GM21423 (cell line): ENCODE measurements at regions not wholly inside any gene's neighbourhood (a gene's known extent, or its start where the extent isn't known, plus 50 kb on each side); places are given as distances from the start of the nearest gene placed in this dataset.
"Not testable (repeated sequence)": the region's sequence is repeated elsewhere in the genome, so short reads cannot be mapped to it uniquely, and the experiment has no call there.

Source experiments
- ATAC-seq: cut with Tn5 transposase; IDR thresholded peaks from one replicate; pipeline ENCODE4 v1.9.1; 2021; ENCODE audit warnings: mild to moderate bottlenecking, moderate library complexity; ENCODE audit not compliant: unreplicated experiment

DNA sequence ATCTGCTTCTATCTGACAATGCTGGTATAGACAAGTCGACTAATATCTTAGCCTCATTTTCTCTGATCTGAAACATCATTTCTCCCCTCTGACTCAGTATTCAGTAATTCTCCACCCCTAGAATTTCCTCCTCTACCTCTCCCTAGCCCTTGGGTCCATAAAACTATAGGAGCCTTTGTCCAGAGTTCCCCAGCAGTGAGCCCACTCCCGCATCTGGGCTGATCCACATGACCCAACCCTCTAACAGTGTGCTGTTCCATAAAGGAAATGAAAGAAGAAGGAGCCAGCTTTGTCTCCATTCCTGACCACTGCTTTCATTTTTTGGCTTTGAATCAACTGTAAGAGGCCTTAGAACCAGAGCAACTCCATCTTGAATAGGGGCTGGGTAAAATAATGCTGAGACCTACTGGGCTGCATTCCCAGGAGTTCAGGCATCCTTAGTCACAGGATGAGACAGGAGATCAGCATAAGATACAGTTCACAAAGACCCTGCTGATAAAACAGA, 222.7 kb upstream of the CDH8 start:
- ATAC-seq, result not testable (repeated sequence)

DNA sequence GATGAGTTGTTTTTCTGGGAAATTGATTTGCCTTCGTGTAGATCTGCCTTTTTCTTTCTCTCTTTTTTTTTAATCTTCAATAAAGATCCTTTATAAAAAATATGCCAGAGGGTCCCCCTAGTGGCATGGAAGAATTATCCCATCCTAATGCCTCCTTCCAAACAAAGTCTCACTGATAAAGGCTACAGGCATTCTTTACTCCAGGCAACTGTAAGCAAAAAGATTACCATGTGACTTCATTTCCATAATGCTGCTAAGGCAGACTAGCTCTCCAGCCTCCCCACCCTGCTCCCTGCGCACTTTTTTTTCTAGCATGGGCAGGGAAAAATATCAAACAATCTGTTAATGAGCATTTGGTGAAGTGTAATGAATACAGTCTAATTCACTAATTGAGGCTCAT, 220.2 kb upstream of the CDH8 start:
- no peak for ATAC-seq

DNA sequence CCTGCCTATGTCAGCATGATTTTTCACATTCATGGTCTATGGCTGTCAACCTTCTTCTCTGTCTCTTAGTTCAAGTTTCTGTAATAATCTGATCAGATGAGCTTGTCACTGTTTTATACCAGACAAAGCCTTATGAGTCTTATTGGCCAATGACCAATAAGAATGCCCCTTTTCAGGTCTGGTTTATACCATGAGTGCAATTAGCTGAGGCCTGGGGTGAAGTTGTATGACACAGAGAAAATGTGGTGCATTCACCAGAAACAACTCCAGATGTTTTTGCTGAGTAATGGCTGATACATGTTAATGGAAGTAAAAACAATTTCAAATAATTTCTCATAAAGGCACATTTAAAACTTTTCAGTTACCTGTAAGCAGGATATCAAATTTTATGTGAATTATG, 218.6 kb upstream of the CDH8 start:
- ATAC-seq, result no peak

DNA sequence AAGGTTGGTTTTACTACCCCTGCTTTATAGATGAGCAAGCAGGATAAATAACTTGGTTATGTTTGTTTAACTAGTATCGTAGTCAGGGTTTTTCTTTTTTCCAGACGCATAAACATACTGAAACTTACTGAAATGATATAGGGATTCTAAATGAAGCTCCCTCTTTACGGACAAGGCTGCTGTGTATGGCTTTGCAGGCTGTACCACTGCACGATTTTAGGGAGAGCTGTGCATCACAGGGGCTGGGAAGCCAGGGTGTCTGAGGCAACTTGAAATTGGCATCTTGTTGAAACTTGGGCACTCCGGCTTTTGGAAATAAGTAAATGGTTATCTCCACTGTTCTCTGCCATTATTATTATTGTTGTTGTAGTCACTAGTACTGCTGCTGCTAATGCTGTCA, 218.1 kb upstream of the CDH8 start:
- no peak for ATAC-seq

DNA sequence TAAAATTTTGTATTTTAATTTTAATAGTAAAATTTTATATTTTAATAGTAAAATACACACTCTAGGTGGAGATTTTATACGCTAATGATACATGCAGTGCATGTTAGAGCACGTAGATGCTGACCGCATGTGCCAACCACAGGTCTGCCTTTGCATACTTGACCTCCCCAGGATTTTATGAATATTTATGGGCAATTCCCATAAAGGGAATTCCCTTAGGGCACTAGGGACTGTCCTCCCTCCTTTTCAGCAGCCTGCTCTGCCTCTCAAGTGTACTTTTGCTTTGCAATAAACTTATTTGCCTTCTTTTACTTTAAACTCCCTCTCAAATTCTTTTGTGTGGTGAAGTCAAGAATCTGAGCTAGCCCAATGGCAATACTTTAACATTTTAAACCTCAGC, 217.7 kb upstream of the CDH8 start:
- ATAC-seq, result no peak

DNA sequence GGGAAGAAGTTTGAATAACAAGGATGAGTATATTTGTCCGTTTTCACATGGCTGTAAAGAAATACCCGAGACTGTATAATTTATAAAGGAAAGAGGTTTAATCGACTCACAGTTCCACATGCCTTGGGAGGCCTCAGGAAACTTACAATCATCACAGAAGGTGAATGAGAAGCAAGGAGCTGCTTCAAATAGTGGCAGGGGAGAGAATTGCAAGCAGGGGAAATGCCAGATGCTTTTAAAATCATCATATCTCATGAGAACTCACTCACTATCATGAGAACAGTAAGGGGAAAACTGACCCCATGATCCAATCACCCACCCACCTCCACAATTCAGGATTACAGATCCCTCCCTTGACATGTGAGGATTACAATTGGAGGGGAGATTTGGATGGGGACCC, 212.8 kb upstream of the CDH8 start:
- no peak for ATAC-seq

DNA sequence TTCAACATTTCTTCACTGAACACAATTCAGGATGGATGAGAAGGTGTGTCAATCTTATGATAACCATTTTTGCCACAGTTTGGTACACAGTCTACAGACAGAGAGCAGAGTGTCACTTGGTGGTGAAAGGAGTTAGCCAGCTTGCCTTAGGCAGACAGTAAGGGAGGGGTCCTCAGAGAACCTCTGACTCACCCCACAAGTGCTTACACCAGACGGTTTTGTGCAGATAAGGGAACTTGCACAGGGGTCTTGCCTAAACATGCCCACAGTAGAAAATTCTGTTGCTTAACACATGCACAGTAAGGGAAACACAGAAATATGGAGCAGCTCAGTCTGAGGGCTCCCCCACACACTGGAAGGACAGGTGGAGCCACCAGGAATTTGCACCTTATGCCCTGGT, 204.5 kb upstream of the CDH8 start:
- no peak for ATAC-seq

DNA sequence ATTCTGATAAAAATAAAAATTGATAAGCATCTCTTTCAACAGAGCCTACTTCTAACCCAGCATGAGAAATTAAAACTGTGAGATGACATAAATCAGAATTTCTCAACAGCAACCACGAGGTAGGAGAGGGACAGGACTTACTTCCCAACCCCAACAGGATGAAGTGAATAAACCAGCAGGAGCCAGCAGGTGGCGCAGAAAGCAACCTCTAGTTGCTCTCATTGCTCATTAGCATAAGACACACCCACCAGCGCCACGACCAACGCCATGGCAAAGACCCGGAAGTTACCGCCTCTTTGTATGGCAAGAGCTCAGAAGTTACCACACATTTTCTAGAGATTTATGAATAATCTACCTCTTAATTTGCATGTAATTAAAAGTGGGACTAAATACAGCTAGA, 189.4 kb upstream of the CDH8 start:
- peak; percentile 79 for ATAC-seq

DNA sequence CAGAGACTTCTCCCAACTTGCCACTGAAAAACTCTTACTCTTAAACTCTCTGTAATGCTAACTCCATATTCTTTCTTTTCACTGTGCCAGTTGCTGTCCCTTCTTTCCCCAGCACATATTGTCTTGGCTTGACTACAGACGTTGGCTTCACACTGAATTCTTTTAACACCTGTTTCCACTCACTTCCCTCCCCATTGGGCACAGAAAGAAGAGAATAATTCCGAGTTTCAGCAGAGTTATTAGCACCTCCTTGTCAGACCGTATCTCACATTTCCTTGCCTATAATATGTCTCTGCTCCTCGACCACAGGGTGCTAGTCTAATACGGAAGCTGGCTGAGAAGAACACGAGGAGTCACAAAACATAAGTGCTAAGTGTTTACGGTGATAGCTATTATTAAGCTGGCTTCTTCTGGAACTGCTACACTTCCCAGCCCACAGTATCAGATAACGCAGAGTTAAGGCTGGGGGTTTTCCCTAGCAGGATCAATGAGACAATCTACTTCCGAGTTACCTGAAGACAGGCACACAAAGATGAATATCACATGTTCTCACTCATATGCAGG, 188.5 kb upstream of the CDH8 start:
- ATAC-seq, result no peak

DNA sequence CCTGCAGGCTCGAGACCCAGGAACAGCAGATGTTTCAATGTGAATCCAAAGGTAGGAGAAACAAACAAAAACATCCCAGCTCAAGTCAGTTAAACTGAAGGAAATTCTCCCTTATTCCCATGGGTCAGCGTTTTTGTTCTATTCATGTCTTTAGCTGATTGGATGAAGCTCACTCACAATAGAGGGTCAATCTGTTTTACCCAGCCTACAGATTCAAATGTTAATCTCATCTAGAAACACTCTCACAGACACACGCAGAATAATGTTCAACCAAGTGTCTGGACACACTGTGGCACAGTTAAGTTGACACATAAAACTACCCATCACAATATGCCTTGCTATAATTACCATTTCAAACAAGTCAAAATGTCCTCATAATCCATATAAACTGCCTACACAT, 180.6 kb upstream of the CDH8 start:
- ATAC-seq, result no peak

DNA sequence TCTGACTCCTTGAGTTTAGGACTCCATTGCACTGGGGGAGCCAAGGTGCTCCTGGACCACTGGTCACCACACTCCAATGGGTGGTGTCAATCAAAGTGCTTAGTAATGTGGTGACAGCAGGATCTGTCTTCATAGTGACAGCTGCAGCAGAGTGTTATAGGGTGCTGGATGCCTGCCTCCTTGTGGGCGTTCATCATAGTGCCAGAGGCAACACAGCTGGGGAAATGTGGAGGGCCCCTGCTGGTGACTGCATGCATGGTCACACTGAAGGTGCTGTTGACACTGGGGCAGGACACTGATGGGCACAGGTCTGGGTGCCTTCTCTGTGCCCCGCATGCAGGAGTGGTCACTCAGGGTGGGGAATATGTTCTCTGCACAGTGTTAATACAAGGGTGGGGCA, 177.5 kb upstream of the CDH8 start:
- no peak for ATAC-seq

DNA sequence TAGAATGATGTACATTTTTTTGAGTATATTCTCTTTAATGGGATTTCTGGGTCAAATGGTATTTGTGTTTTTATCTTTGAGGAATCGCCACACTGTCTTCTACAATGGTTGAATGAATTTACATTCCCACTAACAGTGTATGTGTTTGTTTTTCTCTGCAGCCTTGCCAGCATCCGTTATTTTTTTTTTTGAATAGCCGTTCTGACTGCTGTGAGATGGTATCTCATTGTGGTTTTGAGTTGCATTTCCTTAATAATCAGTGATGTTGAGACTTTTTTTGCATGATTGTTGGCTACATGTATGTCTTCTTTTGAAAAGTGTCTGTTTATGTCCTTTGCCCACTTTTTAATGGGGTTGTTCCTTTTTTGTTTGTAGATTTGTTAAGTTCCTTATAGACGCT, 172.7 kb upstream of the CDH8 start:
- ATAC-seq, result no peak

DNA sequence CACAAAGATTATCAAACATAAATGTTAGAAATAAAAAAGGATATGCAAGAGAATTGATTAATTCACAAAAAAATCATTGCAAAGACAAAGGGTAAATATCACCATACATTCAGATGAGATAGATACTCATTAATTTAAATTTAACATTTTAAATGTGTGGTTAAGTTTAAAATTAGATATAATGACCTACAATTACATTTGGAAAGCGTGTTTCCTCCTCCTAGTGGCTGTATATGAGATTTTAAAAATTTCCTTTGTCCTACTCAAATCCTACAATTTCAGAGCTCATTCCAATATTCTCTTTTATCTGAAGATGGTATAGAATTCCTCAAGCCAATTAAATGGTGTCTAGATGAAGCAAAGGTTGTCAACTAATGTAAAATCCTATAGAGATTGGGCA, 169.2 kb upstream of the CDH8 start:
- ATAC-seq, result no peak

DNA sequence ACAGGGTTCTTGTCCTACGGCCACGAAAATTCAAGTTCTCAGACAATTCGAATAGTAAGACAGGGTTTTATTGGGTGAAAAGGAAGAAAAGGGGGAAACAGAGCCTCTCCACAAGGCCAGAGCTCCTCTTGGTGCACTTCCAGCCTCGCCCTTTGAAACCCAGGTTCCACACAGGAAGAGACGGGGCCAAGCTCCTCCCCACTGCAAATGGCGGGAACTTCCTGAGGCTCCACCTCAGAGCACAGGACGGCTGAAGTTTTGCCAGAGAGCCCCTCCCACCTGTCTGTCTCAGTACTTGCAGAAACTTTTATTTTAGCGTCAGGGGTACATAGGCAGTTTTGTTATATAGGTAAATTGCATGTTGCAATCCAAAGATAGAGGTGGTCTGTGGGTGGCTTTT, 165.7 kb upstream of the CDH8 start:
- no peak for ATAC-seq

DNA sequence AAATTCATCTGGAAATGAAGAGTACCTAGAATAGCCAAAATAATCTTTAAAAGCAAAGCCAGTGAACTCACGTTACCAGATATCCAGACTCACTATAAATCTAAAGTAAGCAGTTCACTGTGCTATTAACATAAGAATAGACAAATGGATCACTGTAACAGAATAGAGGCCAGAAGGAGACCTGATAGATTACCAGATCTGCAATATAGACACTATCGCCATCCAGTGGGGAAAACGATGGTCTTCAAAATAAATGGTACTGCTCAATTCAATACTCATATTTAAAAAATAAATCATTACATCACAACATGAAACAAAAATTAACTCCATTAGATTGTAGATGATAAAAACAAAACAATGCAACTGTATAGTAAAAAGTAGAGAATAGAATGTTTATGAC, 158.6 kb upstream of the CDH8 start:
- ATAC-seq, result no peak

DNA sequence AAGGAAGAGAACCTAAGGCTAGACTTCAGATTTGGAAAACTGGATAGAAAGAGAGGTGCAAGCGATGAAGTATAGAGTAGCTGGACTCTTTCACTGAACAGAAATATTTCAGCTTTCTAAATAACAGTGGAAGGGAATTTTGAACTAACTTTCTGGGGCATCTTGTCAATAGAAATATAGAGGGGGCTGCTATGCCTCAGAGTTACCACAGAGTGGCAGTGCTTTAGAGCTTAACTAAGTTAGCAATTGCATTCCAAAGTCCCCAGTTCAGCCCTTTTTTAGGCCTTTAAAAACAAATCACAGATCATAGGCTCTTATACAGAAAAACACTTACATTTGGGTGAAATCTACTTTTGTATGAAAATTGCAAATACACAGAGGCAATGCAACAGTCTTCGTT, 154.2 kb upstream of the CDH8 start:
- no peak for ATAC-seq

DNA sequence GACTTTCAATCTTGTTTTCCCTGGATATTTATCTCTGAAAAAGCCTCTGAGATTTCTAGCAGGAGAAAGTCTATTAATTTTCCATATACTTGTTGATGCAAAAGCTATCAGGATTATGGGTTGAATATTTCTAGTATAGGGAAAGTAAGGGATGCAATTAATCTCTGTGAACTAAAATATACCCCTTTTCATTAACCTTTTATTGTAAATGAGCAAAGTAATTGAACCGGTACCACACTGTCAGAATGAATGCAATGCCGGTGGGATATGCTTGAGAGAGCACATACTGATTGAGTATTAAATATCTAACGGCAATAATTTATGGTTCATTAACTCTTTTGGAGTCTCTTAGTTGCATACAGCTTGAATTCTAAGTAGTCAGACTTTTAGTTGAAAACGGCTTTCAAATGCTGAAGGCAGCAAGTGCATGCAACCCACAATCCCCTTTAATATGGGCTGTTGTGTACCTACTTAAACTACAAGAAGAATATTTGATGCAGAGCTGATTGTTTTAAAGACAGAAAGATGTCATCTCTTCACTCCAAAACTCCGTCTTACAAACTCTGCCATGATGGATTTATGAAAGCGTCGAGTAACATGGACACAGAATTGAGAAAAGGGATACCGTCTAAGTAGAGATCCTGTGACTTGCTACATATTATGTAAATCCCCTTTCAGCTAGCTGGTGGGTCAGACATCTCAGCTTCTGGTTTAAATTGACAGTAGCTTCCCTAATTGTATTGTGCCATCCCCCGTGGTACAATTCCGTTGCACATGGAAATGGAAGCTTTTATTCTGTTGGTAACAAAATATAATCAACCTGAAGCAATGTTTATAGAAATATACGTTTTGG, 141.3 kb upstream of the CDH8 start:
- no peak for ATAC-seq

DNA sequence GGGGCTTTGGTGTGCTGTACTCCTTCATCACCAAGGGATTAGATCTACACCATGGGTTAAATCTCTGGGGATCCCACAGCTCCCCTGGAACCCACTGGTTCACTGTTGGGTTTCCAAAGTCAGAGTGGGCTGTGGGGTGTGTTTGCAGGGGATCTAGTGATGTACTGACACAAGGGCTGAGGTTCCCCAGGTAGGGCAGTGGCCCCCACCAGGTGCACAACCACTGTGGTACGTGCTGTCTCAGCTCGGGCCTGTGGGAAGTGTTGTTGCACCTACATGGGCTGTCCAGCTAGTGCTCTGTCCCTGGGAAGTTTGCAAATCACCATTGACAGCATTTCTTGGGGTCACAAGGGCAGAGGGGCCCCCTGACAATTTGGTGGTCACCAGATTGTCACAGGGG, 134.4 kb upstream of the CDH8 start:
- ATAC-seq, result no peak

DNA sequence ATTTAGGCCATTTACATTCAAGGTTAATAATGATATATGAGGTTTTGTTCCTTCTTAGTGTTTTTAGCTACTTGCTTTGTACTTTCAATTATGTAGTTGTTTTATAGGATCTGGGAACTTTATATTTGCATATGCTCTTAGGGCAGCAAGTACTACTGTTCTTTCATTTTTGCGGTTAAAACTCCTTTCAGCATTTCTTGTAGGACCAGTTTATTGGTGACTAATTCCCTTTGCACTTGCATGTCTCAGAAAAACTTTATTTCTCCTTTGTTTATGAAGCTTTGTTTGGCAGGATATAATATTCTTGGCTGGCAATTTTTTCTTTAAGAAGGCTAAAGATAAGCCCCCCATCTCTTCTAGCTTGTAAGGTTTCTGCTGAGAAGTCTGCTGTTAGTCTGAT, 131.3 kb upstream of the CDH8 start:
- ATAC-seq, result no peak

DNA sequence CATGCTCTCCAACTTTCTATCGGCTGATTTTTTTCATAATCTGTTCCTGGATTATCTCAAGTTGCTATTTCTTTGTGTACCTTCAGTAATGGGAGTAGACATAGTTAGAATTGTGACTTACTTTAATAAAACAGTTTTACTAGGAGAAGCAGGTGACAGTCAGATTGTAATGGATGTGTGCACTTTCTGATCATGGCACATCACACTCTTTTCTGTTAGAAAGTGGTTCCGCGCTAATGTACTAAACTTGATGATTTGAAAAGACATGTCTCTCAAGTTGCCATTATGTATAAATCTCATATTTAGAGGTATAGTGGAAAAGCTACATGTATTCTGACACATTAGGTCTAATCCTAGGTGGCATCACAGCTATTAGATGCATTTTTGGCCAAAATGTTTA, 121.3 kb upstream of the CDH8 start:
- ATAC-seq, result no peak

DNA sequence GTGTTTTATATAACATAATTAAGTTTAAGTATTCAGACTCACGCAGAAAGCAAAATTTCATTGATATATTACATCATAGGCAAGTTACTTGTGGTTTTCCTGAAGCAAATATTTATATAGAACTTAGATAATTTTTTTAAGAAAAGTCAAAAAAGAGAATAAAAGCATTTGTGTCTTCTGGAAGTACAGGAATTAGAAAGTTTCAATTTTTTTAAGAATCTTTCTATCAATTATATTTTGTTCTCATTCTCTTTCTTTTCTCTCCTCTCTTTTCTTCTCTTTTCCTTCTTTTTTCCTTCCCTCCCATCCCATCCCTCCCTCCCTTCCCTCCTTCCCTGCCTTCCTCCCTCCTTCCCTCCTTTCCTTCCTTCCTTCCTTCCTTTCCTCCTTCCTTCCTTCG, 120.7 kb upstream of the CDH8 start:
- ATAC-seq, result no peak

DNA sequence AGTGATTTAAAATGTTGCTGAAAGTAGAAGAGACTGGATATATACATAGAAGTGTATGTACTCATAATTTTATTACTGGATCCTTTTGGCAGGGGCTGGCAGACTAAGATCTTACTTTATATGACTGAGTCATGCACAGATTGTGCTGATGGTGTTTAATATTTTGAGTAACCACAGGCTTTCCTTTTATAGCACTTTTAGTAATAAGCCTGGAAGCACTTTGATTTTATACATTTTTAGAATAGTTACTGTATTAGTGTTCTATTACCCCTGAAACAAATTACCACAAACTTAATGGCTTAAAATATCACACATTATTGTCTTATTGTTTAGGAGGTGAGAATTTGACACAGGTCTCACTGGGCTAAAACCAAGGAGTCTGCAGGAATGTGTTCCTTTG, 113.4 kb upstream of the CDH8 start:
- ATAC-seq, result no peak

DNA sequence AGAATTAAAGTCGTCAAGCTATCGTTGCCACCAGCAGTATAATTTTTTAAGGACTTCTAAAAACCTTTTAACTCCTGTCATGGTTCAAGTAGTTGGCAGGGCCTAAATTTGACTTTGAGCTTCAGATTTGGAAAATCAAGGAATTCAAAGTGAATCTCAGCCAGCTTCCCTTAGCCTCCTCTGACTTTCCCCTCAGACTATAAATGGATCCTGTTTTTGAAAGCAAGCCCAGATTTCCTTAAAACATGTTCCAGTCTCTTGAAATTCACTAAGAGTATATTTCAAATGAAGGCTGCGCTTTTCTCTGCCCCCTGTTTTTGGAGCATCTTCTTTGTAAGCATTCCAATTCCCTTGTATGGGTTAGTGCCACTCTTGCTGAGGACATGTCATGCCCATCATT, 101.8 kb upstream of the CDH8 start:
- ATAC-seq, result no peak
